KG1 (cell line): ENCODE measurements at regions not wholly inside any gene's neighbourhood (a gene's known extent, or its start where the extent isn't known, plus 50 kb on each side); places are given as distances from the start of the nearest gene placed in this dataset.

Experiments used
- DNase-seq: peaks from one replicate; lab custom pipeline; 2025; lab: John Stamatoyannopoulos, UW

DNA sequence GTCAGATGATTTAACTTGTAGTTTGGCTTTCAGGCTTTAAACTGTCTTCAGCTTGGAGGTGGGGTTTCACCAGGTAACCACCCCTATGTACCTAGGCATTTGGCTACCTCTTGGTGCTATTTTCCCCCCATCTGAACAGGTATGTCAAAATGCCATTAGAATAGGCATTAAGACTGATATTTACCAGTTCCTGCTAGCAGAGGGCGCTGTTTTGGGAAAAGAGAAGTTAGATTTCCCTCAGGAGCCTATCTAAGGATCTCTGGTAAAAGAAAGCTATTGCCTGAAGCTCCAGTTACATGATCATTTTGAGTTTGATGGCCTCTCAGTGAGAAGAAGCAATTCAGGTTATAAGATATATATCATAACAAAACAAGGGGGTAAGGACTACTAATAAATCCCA is 879.1 kb downstream of the SH3BGRL start:
- no peak for DNase-seq

DNA sequence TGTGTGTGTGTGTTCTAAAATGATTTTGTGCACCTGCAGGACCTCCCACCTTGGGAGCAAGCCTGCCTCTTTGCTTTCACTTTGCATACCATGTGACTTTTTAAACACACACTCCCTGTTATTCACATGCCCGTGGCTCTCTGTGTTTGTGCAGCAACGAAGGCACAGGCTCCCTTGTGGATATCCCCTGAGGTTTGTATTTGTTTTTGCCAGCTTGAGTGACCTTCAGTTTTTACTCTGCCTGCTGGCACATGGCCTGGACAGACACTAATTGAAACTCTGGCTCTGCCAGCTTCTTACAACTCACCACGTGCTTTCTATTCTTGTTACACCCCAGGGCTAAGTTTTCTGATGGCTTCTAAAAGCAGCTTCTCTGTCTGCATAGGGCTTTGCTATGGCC is 885.8 kb downstream of the SH3BGRL start:
- DNase-seq, result no peak

DNA sequence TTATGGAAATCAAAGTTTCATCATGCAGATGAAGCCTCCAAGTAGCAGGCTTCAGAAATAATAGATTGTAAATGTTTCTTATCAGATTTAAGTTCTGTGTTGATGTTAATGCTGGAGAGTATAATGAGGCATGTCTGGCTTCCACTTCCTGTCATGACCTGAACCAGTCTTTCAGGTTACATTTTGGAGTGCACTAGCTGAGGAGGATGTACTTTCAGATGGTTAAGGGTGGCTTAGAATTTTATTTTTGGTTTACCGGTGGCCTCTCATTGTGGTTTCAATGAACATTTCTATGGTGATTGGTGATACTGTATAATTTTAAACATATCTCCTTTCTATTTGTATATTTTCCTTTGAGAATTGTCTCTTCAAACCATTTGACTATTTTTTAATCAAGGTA is 890.4 kb downstream of the SH3BGRL start:
- DNase-seq, result no peak

DNA sequence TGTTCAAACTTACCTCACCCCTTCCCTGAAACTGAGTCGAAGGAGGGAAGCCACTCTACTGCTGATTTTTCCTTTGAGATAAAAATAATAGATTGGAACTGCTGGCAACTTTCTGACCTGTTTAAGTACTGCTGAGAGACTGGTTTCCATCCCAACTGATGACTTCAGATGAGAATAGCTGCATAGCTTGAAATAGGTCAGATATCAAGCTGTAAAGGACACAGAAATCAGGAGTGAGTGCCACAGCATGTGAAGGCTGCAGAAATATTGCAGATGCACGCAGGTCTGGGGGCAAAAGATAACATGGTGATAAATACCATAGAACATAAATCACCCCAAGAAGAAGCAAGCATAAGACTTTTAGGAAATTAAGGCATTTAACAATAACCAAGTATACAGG is 923.2 kb downstream of the SH3BGRL start:
- no peak for DNase-seq

DNA sequence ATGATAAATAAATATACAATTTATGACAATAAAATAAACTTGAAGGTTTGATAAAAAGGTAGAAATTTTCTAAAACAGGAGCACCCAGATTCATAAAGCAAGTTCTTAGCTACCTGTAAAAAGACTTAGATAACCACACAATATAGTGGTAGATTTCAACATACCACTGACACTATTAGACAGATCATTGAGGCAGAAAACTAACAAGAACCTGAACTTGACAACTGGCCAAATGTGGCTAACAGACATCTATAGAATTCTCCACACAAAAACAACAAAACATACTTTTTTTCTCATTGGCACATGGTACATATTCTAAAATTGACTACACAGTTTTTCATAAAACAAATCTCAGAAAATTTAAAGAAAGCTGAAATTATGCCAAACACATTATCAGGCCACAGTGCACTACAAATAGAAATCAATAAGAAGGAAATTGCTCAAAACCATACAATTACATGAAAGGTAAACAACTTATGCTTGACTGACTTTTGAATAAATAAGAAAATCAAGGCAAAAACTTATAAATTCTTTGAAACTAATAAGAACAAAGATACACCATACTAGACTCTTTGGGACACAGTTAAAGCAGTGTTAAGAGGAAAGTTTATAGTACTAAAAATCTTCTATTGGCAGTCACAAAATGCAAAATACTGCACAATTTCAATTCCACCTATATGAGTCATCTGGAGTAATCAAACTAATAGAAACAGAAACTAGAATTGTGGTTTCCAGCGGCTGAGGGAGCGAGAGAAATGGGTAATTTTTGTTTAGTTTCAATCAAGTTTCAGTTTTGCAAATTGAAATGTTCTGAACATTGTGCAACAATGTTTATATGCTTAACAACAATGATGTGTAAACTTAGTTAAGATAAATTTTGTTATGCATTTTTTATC is 925.6 kb downstream of the SH3BGRL start:
- DNase-seq, result no peak

DNA sequence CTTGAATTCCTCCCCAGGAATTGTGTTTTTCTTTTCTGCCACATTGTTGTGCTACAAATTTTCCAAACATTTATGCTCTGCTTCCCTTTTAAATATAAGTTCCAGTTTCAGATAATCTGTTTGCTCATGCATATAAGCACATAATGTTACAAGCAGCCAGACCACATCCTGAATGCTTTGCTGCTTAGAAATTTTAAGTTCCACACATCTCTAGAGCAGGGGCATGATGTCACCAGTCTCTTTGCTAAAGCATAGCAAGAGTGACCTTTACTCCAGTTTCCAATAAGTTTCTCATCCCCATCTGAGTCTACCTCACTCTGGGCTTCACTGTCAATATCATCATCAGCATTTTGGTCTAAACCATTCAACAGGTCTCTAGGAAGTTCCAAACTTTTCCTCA is 932.5 kb downstream of the SH3BGRL start:
- DNase-seq, result no peak

DNA sequence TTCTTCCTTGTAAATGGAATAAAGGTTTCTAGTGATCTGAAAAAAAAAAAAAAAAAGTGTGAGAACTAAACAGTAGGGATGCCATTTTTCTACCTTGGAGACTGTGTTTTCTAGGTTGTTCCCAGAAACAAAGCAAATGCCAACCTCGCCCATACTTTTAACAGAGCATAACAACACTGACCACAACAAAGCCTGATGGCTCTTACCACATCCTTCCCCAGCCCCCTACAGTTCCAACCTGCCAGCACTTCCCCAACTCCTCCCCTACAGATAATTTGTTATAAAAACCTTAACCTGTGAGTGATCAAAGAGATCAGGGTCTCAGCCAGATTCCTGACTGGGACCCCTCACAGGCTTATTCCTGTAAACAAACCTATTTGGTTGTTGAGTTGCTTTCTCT is 940.0 kb downstream of the SH3BGRL start:
- DNase-seq, result no peak

DNA sequence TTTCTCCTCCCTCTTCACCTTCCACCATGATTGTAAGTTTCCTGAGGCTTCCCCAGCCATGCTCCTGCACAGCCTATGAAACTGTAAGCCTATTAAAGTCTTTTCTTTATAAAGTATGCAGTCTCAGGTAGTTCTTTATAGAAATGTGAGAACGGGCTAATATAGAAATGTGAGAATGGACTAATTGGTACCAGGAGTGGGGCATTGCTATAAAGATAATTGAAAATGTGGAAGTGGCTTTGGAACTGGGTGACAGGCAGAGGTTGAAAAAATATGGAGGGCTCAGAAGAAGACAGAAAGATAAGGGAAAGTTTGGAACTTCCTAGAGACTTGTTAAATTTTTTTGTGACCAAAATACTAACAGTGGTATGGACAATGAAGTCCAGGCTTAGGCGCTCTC is 959.3 kb downstream of the SH3BGRL start:
- DNase-seq, result no peak

DNA sequence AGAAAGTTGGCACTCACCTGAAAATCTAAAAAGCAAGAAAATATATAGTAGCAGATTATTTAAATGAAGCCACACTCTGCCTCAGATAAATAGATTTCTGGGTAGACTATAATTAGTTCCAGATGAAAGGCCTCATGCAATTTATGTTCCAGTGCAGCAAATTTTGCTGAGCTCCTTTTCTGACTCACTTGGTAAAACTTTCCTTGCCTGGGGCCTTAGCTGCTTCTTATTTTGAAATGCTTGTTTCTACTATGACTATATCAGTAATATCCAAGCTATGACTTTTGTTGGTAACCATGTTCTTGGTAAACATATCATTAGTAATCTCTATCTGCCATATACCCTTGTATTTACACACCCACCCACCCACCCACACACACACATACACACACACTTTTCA is 961.8 kb downstream of the SH3BGRL start:
- DNase-seq, result no peak

DNA sequence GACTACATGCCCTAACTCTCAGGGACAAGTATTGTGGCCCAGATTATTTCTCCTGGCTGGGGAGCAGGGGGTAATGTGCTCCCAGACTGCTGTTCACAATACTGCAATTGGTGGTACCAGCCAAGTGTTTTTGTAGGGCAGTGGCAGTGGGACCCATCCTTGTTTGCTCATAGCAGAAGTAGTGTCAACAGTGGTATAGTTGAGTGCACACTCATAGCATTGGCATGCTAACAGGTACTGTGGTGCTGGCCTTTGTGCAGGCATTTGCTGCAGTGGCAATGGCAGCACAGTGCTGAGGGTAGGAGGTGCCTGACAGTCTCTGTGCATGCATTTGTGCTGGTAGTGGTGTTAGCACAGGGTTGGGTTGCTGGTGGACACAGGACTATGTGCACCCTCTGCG is 995.0 kb downstream of the SH3BGRL start:
- no peak for DNase-seq

DNA sequence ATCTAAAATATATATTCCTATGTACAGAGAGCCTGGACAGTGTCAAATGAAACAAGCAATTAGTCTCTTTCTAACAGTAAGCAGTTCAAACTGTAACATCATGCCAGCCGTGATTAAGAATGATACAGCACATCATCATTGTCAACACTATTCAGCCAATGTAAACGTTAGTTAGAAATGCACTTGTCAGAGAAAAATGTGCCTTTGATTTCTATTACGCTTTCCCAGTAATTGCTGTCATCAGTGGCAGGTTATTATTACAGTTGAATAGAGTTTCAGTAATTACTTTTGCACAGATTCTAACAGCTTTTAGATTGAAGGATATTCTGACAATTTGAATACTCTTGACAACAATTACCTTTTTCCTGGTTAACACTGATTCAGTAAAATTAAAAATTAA is 1007.1 kb downstream of the SH3BGRL start:
- DNase-seq, result no peak

DNA sequence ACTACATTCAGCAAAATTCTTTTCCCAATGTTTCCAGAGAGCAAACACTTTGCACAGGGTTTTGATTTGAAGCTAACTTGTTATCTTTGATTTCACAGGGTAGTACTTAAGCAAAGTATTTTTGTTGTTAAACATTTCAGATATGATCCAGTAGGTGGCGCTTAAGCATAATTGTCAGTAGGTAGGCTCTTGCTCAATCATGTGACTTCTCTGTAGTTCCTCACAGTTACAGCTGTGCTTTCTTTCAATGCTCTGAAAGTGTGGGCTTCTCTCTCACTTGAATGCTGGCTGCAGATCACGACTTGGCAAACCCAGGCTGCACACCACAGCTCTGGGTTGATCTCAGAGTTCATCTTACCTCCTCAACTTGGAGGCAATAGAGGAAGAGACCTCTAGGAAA is 1016.5 kb downstream of the SH3BGRL start:
- DNase-seq, result no peak

DNA sequence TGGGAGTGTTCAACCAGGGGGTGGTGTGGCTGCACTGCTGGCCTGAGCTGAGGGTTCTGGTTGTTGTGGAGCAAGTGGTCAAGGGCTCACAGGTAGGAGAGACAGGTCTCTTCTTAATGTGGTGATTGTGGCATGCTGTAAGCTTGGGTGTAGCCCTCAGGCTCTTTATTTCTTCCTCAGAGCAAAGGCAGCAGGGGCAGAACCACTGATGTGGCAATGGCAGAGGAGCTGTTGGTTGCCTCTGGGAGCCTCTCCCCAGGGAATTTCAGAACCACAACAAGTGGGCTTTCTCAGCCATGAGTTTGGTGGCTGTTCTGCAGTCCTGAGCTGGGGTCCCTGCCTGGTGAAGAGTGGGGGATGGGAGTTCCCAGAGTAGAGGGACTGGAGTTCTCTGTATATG is 1017.2 kb downstream of the SH3BGRL start:
- no peak for DNase-seq

DNA sequence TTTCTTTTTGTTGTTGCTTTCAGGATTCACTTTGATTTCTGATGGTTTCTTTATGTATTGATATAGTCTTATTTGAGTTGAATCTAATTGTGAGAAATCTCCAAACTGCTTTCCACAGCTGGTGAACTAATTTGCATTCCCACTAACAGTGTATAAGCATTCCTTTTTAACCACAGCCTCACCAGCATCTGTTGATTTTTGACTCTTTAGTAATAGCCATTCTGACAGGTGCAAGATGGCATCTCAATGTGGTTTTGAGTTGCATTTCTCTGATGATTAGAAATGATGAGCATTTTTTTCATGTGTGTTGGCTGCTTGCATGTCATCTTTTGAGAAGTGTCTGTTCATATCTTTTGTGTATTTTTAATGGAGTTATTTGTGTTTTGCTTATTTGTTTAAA is 1023.1 kb downstream of the SH3BGRL start:
- DNase-seq, result no peak

DNA sequence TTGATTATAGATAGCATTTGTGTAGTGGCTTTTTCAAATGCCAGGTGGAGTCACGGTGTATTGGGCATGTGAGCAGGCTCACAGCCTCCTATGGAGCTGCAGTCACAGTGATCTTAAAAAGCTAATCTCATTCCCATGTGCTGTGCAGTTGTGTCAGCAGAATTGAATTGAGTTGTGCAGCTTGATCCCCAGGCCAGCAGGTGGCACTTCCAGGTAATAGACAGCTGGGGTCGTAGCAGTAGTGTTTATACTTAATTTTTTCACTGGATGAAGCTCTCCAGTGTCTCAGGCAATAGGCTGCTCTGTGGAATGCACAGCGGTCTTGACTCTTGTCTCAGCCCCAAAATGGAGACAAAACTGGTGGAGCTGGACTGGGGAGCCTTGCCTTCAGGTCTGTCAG is 1028.1 kb downstream of the SH3BGRL start:
- no peak for DNase-seq

DNA sequence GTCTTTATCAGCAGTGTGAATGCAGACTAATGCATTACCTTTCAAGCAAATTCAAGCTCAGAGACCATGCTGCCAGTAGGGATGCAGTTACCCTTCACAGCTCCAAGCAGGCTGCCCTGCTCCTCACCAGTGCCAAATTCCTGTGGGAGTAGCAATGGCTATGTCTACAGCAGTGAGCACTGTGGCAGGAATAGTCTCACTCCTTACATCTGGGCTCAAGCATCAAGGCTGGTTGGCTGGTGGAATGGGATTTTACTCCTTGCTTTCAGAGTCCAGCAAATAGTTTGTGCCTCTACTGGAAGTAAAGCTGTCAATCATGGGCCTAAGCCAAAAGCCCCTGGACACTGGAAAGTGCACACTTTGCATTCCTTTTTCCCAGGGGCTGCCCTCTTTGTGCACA is 1030.8 kb downstream of the SH3BGRL start:
- DNase-seq, result no peak

DNA sequence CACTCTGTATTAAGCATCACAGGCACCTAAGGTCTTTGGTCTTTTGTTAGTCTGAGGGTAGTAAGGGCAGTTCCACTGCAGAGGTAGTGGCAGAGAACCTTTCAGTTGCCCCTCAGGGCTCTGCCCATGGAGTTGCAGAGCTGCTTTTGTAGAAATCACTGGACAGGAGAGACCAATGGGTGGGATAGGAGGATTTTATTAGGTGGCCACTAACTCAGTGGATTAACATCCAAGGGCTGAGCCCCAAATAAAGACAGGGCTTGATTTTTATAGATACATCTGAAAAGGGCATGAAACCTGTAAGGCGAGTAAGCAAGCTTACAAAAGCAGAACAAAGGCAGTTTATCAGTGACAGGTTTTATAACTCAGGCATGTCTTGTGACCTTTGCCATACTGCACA is 1035.4 kb downstream of the SH3BGRL start:
- DNase-seq, result no peak
